Colonic mucosa (tissue), 4 donors: ENCODE measurements at regions not wholly inside any gene's neighbourhood (a gene's known extent, or its start where the extent isn't known, plus 50 kb on each side); places are given as distances from the start of the nearest gene placed in this dataset.
A peak's percentile ranks its signal among the peaks of the same experiment; 100 is the strongest.

ENCODE experiments used
- DNase-seq: peaks from one replicate; pipeline ENCODE4 v3.0.0-alpha.2; 2020
- H3K27ac ChIP-seq: fragments of 200-600 bp; one replicate; pipeline ENCODE4 v1.8.0; 2021
- H3K27me3 ChIP-seq: fragments of 200-600 bp; one replicate; pipeline ENCODE4 v1.8.0; 2021
- H3K36me3 ChIP-seq: fragments of 200-600 bp; one replicate; pipeline ENCODE4 v1.8.0; 2021
- H3K4me1 ChIP-seq: fragments of 200-600 bp; one replicate; pipeline ENCODE4 v1.8.0; 2021; ENCODE audit warnings: mild to moderate bottlenecking
- H3K4me3 ChIP-seq: fragments of 200-600 bp; one replicate; pipeline ENCODE4 v1.8.0; 2021
- H3K9ac ChIP-seq, 2 donors: one replicate each; pipeline ENCODE4 v1.7.0; 2013; ENCODE audit warnings: control low read depth in 2 of 2, low read depth in 2 of 2, low read length in 2 of 2
- H3K9me3 ChIP-seq: fragments of 200-600 bp; one replicate; pipeline ENCODE4 v1.8.0; 2021
- intact Hi-C: fragments of 100-400 bp; cut with DNase I; formaldehyde crosslinking; loops from one replicate; pipeline ENCODE4 v1.14.1; 2022
- TF ChIP-seq, protein P1 (sequence below): fragments of 200-600 bp; IDR thresholded peaks from one replicate; pipeline ENCODE4 v1.8.0; 2022; ENCODE audit warnings: antibody characterized with exemption, mild to moderate bottlenecking
- donor health status: healthy.
- donor health status: DM: no; HTN: no; CAD: no.
- donor health status: DM: no; HTN: no; CAD: no.

DNA sequence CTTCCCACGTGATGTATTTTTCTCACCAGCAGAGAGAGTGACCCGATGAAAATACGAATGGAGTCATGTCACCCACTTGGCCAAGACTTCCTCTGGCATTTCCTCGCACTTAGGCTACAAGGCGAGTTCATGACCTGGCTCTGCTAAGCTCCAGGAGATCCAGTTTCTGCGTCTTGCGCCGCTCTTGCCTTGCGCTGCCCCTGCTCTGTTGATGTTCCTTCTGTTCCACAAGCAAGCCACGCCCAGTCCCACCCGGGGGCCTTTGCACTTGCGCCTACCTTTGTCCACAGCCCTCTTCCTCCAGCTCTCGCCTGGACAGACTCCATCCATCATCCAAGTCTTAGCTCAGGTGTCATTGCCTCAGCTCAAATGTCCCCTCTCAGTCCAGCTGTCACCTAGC, 116.3 kb upstream of the SHH start:
- H3K4me3 ChIP-seq, result no peak overlapping the region
- H3K4me1 ChIP-seq, result no peaks in the 10 kb centered on the region
- H3K27ac ChIP-seq, result no peak overlapping the region
- H3K9me3 ChIP-seq, result no peaks in the 10 kb centered on the region
- no peaks in the 10 kb centered on the region for H3K27me3 ChIP-seq
- intact Hi-C loops, result no loop called here
- DNase-seq, result no peak
- H3K9ac ChIP-seq, result no peak overlapping the region
- H3K36me3 ChIP-seq, result no peaks in the 10 kb centered on the region
- TF ChIP-seq, protein P1, sequence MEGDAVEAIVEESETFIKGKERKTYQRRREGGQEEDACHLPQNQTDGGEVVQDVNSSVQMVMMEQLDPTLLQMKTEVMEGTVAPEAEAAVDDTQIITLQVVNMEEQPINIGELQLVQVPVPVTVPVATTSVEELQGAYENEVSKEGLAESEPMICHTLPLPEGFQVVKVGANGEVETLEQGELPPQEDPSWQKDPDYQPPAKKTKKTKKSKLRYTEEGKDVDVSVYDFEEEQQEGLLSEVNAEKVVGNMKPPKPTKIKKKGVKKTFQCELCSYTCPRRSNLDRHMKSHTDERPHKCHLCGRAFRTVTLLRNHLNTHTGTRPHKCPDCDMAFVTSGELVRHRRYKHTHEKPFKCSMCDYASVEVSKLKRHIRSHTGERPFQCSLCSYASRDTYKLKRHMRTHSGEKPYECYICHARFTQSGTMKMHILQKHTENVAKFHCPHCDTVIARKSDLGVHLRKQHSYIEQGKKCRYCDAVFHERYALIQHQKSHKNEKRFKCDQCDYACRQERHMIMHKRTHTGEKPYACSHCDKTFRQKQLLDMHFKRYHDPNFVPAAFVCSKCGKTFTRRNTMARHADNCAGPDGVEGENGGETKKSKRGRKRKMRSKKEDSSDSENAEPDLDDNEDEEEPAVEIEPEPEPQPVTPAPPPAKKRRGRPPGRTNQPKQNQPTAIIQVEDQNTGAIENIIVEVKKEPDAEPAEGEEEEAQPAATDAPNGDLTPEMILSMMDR, result no peak

DNA sequence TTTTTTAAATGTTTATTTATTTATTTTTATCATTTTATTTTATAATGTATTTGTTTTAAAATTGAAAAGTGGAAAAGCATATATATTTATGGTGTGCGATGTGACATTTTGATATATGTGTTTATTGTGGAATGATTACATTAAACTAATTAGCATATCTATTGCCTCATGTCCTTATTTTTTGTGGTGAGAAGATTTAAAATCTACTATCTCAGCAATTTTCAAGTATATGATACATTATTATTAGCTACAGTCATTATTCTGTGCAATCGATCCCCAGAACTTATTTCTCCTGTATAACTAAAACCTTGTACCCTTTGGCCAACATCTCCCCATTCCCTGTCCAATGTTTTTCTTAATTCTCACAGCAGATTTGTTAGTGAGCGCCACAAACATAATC, 115.6 kb upstream of the SHH start:
- Histone ChIP-seq H3K9me3 (no peaks in the 10 kb centered on the region), H3K4me3 (no peak overlapping the region), H3K27me3 (no peaks in the 10 kb centered on the region), H3K27ac (no peak overlapping the region), H3K9ac (no peak overlapping the region), H3K36me3 (no peaks in the 10 kb centered on the region), H3K4me1 (no peaks in the 10 kb centered on the region)
- no peak for DNase-seq
- intact Hi-C loops, result no loop called here
- TF ChIP-seq, protein P1, result no peak

DNA sequence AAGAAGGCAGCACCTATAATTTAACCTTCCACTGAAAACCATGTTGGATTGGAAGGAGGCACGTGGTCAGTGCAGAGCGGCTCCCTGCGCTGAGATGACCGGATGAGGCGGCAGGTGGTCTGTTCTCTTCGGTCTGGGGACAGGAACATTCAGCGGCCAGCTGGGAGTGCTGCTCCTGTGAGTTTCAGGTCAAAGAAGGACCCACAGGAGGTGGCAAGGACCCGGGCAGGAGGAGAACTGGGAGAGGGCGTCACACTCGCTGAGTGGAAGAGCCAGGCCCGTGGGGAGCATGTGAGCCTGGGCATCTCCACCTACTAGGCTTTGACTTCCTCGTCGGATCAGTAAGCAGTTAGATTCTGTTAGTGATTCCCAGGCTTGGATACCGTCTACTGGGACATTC, 113.4 kb upstream of the SHH start:
- no peak overlapping the region for H3K27ac ChIP-seq
- TF ChIP-seq, protein P1, result no peak
- DNase-seq, result no peak
- no peaks in the 10 kb centered on the region for H3K36me3 ChIP-seq
- H3K4me3 ChIP-seq, result no peak overlapping the region
- H3K27me3 ChIP-seq, result no peaks in the 10 kb centered on the region
- H3K9ac ChIP-seq, result no peak overlapping the region
- intact Hi-C loops, result no loop called here
- no peaks in the 10 kb centered on the region for H3K4me1 ChIP-seq
- H3K9me3 ChIP-seq, result no peaks in the 10 kb centered on the region

DNA sequence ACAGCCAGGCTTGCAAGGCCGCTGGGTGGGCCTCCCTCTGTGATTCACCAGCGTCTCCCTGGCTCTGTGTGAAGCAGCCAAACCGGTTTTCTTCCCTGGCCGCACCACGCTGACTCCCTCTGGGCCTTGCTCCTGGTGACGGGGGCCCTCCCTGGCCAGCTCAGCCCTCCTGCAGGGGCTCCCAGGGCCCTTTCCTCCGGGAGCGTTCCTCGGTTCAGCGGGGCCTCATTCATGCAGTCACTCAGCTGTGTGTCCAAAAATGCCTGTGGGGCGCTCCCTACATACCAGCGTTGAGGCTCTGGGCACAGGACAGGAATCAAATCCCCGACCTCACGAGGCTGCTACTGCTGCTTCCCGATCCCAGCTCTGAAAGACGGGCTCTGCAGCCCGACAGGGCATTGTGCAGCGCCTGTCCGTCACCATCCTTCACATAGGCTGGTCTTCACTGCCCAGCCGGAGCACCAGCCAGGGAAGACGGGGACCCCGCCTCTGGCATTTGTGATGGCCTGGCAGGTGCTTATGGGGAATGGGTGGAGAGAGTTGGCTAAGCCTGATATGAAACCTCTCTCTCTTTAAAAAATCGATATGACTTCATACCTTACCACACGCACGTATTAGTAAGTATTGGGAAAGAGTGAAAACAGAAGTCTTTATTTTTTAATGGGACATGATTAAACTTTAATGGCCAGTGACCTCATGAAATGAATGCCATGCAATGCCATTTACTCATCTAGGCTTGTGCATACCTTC, 110.0 kb upstream of the SHH start:
- H3K27me3 ChIP-seq, result no peaks in the 10 kb centered on the region
- no peaks in the 10 kb centered on the region for H3K9me3 ChIP-seq
- peak overlapping the region in 1 of 2 donors; percentile 10 for H3K9ac ChIP-seq
- H3K36me3 ChIP-seq, result no peaks in the 10 kb centered on the region
- TF ChIP-seq, protein P1, result no peak
- H3K4me3 ChIP-seq, result no peak overlapping the region
- DNase-seq, result peak; percentile 79
- H3K4me1 ChIP-seq, result no peaks in the 10 kb centered on the region
- no peak overlapping the region for H3K27ac ChIP-seq
- intact Hi-C loops, result no loop called here

DNA sequence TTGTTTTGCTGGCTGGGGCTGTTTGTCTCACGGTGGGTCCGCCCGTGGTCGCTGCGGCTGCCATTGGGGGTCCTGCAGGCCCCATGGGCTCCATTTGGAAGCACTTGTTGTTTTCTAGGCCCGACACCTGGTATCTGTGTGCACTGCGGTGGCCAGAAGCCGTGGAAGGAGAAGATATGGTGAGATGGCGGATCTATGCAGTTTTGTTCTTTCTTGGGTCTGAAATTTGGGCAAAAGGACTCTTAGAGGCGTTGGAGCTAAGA, 109.5 kb upstream of the SHH start:
- no peak overlapping the region for H3K27ac ChIP-seq
- peak overlapping the region in 1 of 2 donors; percentile 10 for H3K9ac ChIP-seq
- intact Hi-C loops, result no loop called here
- H3K4me3 ChIP-seq, result no peak overlapping the region
- no peak for DNase-seq
- no peaks in the 10 kb centered on the region for H3K27me3 ChIP-seq
- no peaks in the 10 kb centered on the region for H3K36me3 ChIP-seq
- TF ChIP-seq, protein P1, result no peak
- H3K9me3 ChIP-seq, result no peaks in the 10 kb centered on the region
- no peaks in the 10 kb centered on the region for H3K4me1 ChIP-seq
